PC-3 (cell line): ENCODE measurements at regions not wholly inside any gene's neighbourhood (a gene's known extent, or its start where the extent isn't known, plus 50 kb on each side); places are given as distances from the start of the nearest gene placed in this dataset.

Experiments used
- EZH2 ChIP-seq: fragments of 300-600 bp; sonication (generic); IDR thresholded peaks from one replicate; pipeline ENCODE4 v1.6.1; 2017; ENCODE audit warnings: antibody characterized with exemption, mild to moderate bottlenecking, low read length; ENCODE audit not compliant: unreplicated experiment
- EZH2phosphoT487 ChIP-seq: fragments of 300-600 bp; sonication (generic); IDR thresholded peaks from 2 replicates; pipeline ENCODE4 v1.6.1; 2018; ENCODE audit warnings: mild to moderate bottlenecking, antibody characterized with exemption, low read length, borderline replicate concordance
- TF ChIP-seq, protein P1 (sequence below): fragments of 300-600 bp; sonication (generic); conservative IDR thresholded peaks from 2 replicates; pipeline ENCODE4 v1.5.1; 2017; ENCODE audit warnings: antibody characterized with exemption, low read depth, mild to moderate bottlenecking, low read length

GRCh38 chr1:68938051-68938666, 441.3 kb upstream of the DEPDC1 start:
- TF ChIP-seq, protein P1, sequence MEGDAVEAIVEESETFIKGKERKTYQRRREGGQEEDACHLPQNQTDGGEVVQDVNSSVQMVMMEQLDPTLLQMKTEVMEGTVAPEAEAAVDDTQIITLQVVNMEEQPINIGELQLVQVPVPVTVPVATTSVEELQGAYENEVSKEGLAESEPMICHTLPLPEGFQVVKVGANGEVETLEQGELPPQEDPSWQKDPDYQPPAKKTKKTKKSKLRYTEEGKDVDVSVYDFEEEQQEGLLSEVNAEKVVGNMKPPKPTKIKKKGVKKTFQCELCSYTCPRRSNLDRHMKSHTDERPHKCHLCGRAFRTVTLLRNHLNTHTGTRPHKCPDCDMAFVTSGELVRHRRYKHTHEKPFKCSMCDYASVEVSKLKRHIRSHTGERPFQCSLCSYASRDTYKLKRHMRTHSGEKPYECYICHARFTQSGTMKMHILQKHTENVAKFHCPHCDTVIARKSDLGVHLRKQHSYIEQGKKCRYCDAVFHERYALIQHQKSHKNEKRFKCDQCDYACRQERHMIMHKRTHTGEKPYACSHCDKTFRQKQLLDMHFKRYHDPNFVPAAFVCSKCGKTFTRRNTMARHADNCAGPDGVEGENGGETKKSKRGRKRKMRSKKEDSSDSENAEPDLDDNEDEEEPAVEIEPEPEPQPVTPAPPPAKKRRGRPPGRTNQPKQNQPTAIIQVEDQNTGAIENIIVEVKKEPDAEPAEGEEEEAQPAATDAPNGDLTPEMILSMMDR: no peak
- TF ChIP-seq EZH2: no peak
- no peak for TF ChIP-seq EZH2phosphoT487
